GM06990 (cell line): ENCODE measurements at regions not wholly inside any gene's neighbourhood (a gene's known extent, or its start where the extent isn't known, plus 50 kb on each side); places are given as distances from the start of the nearest gene placed in this dataset.

Experiments
- DNase-seq: peaks from one replicate; pipeline ENCODE4 v3.0.0-alpha.2; 2011; ENCODE audit not compliant: insufficient read length; ENCODE audit errors: extremely low read depth
- H3K27me3 ChIP-seq: replicated peaks from 2 replicates; pipeline ENCODE4 v1.6.0; 2011; ENCODE audit warnings: low read length; ENCODE audit not compliant: control insufficient read depth, insufficient read depth
- H3K36me3 ChIP-seq: 2 replicates; pipeline ENCODE4 v1.5.1; 2011; ENCODE audit warnings: low read length; ENCODE audit not compliant: control insufficient read depth, insufficient read depth
- H3K4me3 ChIP-seq: replicated peaks from 2 replicates; pipeline ENCODE4 v1.5.1; 2011; ENCODE audit warnings: low read depth, mild to moderate bottlenecking, control low read depth, low read length
- TF ChIP-seq, protein P1 (sequence below): IDR thresholded peaks from 2 replicates; pipeline ENCODE4 v1.5.1; 2011; ENCODE audit warnings: low read length, control low read depth, mild to moderate bottlenecking, inconsistent platforms; ENCODE audit not compliant: insufficient read depth, poor library complexity, severe bottlenecking

DNA sequence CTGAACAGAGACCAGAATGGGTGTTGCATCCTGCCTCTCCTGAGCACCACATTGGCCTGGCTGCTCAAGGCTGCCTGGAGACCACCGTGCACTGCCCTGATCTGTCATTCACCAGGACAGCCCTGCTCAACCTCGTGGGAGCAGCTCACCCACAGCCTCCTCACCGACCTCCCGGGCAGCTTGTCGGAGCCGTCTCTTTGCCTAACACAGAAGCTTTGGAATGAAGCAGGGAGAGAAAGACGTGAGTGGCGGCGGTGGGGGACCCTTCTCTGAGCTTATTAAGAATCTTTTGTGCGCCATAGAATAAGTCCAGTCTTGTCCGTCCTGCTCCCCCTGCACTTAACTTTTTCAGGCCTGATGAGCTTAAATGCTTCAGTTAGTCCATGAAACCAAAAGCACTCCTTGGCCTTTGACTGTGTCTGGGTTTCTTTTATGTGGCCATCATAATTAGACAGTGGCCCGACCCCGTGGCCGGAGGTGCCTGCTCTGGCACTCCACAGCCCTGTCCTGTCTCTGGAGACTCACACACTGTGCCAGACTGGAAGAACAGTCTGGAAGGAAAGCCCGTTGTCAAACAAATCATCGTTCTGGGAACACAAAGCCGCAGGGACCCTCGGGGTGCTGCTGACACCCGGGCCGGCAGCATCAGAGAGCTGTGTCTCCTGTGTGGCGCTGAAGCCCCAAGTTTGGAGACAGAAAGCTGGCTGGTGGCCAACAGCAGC, 192.8 kb downstream of the BCOR start:
- Histone ChIP-seq H3K4me3 (no peak overlapping the region), H3K36me3 (no peaks in the 10 kb centered on the region), H3K27me3 (no peaks in the 10 kb centered on the region)
- DNase-seq = no peak
- TF ChIP-seq, protein P1, sequence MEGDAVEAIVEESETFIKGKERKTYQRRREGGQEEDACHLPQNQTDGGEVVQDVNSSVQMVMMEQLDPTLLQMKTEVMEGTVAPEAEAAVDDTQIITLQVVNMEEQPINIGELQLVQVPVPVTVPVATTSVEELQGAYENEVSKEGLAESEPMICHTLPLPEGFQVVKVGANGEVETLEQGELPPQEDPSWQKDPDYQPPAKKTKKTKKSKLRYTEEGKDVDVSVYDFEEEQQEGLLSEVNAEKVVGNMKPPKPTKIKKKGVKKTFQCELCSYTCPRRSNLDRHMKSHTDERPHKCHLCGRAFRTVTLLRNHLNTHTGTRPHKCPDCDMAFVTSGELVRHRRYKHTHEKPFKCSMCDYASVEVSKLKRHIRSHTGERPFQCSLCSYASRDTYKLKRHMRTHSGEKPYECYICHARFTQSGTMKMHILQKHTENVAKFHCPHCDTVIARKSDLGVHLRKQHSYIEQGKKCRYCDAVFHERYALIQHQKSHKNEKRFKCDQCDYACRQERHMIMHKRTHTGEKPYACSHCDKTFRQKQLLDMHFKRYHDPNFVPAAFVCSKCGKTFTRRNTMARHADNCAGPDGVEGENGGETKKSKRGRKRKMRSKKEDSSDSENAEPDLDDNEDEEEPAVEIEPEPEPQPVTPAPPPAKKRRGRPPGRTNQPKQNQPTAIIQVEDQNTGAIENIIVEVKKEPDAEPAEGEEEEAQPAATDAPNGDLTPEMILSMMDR = no peak

DNA sequence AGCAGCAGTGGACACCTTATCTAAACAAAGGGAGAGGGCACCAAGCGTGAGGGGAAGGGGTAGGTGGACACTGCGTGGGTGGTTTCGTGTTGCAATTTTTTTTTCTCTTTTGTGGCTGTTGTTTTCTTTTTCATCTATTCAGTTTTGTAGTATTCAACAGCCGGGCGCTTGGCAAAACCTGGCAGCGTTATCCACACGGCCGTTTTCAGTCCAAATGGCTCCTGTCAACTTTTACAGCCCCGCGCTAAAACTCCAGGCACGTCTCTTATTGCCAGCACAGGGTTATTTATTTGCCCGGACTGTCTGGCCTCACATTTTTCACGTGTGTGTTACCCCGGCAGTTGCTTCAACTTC, 192.2 kb downstream of the BCOR start:
- TF ChIP-seq, protein P1 = no peak
- DNase-seq = no peak
- H3K4me3 ChIP-seq = no peak overlapping the region

DNA sequence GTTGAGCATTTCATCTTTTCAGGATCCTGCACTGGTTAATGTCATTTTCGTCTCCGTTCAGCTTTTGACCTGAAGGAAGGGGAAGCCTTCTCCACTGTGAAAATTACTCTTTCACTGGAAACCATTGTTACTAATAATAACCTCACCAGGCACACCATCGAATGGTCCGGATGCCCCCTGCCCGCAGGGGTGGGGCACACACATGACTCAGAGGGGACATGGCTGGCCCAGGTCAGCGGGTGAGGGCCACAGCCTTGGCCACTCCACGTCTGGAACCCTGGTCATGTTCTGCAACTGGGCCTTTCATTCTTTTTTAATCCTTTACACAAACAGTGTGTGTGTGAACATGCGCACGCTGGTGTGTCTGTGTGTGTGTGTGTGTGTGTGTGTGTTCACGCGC, 191.8 kb downstream of the BCOR start:
- H3K36me3 ChIP-seq = no peaks in the 10 kb centered on the region
- H3K4me3 ChIP-seq = no peak overlapping the region
- H3K27me3 ChIP-seq = no peaks in the 10 kb centered on the region
- TF ChIP-seq, protein P1 = no peak
- DNase-seq = no peak

More for the DNA sequence above, 192.2 kb downstream of the BCOR start:
- H3K36me3 ChIP-seq = no peaks in the 10 kb centered on the region
- no peaks in the 10 kb centered on the region for H3K27me3 ChIP-seq

DNA sequence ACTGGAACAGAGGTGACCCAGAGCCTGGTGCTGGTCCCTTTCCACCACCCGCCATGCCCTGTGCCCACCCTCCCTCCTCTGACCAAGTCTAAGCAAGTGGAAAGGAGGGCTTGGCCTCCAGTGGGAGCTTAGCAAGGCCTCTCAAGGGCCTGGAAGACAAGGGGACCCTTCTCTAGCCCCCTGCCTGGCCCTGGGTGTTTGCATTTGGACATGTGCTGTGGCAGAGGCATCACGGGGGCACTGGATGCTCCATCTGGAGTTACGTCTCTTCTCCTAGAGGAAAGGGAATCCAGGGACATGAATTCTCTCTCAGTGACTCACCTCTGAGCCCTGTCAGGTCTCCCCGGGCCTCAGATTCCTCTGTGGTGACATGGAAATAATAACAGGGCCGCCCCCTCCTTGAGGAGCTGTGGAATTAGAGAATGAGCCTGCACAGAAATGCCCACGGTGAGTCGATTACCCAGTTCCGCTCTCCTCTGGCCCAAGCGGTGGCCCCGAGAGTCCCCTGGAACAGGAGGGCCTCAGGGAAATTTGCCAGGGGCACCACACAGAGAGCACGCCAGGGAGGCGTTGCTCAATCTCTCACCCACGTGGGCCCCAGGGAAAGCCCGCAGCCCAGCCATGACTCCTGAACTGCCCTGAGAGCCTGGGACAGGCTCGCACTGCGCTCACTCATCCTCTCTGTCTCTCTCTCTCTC, 189.6 kb downstream of the BCOR start:
- H3K4me3 ChIP-seq = no peak overlapping the region
- TF ChIP-seq, protein P1 = no peak
- DNase-seq = no peak
- H3K27me3 ChIP-seq = no peaks in the 10 kb centered on the region
- H3K36me3 ChIP-seq = no peaks in the 10 kb centered on the region

DNA sequence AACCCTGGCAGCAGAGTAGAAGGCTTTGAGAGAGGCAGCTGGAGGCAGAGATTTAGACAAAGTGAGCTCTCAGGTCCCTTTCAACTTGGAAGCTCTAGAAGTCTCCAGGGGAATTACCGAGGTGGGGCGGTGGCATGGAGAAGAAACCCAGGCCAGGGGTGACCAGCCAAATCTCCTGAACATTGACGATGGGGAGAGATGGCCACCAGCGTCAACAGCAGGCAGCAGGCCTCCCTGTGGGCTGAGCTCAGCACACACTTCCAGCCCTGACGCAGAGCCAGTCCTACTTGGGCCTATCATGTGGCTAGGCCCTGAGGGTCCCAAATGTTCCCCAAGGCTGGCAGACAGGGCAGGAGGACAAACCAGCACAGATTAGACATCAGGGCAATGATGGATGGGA, 187.8 kb downstream of the BCOR start:
- Histone ChIP-seq H3K27me3 (no peaks in the 10 kb centered on the region; the same call in 1 of the 2 replicates), H3K36me3 (no peaks in the 10 kb centered on the region), H3K4me3 (no peak overlapping the region)
- TF ChIP-seq, protein P1 = no peak
- no peak for DNase-seq
